ENCODE measurements at regions not wholly inside any gene's neighbourhood (a gene's known extent, or its start where the extent isn't known, plus 50 kb on each side); places are given as distances from the start of the nearest gene placed in this dataset.

DNA sequence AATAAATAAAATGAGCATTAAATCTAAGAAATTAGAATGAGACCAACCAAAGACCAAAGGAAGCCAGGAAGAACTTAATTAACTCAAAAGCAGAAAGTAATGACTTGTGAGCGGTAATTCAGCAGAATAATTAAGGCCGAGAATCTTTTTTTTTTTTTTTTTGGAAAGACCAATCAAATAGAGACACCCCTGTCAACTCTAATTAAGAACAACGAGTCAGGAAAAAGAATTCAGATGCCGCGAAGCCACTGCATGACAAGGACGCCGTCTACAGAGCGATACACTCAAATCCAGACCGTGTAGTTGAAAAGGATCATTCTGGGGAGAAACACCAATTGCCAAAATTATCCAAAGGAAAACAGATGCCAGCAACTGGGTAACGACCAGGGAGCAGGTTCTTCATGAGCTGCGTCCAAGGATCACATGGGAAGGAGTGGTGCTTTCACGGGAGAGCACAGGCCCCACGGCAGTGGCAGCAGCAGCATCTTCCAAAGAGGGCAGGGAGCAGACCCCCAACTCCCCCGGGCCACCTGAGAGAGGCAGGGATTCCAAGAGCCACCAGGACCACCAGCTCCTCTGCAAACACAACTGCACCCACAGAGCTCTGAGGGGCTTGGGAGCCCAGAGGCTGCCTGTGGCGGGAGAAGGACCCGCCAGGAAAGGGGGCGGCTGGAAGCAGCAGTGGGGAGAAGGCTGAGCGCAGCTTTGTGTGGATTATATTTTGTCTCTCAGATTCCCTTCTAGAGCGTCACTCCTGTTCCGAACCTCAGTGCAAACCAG is 469.8 kb downstream of the BRD1 start:
- DNase-seq (ENCODE audit: insufficient read length, low spot score) (no peak), FAIRE-seq (no peak)
- TF ChIP-seq, protein P1, sequence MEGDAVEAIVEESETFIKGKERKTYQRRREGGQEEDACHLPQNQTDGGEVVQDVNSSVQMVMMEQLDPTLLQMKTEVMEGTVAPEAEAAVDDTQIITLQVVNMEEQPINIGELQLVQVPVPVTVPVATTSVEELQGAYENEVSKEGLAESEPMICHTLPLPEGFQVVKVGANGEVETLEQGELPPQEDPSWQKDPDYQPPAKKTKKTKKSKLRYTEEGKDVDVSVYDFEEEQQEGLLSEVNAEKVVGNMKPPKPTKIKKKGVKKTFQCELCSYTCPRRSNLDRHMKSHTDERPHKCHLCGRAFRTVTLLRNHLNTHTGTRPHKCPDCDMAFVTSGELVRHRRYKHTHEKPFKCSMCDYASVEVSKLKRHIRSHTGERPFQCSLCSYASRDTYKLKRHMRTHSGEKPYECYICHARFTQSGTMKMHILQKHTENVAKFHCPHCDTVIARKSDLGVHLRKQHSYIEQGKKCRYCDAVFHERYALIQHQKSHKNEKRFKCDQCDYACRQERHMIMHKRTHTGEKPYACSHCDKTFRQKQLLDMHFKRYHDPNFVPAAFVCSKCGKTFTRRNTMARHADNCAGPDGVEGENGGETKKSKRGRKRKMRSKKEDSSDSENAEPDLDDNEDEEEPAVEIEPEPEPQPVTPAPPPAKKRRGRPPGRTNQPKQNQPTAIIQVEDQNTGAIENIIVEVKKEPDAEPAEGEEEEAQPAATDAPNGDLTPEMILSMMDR (IDR thresholded peaks at IDR 0.05; ENCODE audit: insufficient read depth, missing control alignments), result no peak

DNA sequence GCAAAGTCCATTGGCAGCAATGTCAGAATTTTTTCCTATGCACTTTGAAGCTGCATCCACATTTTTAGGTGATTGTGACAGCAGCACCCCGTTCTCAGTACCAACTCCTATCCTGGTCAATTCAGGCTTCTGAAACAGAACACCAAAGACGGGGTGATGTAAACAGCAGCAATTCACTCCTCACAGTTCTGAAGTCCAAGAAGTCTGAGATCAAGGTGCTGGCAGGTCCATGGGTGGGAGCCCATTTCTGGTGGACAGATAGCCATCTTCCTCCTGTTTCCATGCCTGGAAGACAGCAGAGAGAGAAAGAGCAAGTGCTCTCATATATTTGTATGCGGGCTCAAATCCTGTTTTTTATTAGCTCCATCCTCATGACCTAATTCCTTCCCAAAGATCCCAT is 471.2 kb downstream of the BRD1 start:
- no peak for FAIRE-seq
- no peak for DNase-seq (ENCODE audit: insufficient read length, low spot score)
- TF ChIP-seq, protein P1 (IDR thresholded peaks at IDR 0.05; ENCODE audit: insufficient read depth, missing control alignments), result no peak

DNA sequence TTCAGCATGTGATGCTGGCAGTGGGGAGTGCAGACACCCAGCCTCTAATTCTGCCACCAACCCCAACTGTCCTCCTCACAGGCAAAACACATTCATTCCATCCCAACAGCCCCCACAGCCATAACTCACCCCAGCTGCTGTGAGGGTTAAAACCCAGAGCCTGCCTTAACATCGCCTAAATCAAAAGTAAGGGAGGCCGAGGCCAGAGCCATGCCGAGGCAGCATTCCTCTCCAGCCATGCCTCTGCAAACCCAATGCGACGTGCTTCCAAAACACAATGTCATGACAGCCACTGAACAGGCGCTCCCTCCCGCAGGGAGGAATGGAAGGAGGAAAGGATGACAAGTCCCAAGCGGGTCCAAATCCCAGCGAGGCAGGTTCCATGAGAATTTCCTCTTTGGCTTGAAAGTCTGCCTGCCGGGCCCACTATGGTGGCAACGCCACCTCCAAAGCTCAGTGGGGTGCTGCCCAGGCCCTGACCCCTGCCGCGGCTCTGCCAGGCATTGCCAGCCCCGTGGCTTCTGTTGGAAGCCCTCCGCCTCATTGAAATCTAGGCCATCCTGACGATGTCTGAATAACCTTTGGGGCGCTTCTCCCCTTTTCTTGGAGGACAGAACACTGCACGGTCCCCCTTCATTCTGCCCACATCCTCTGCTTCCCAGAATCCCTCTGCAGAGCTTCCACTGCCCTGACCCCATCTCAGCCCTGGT is 472.3 kb downstream of the BRD1 start:
- TF ChIP-seq, protein P1 (IDR thresholded peaks at IDR 0.05; ENCODE audit: insufficient read depth, missing control alignments), result no peak
- FAIRE-seq (no peak), DNase-seq (ENCODE audit: insufficient read length, low spot score) (no peak)

DNA sequence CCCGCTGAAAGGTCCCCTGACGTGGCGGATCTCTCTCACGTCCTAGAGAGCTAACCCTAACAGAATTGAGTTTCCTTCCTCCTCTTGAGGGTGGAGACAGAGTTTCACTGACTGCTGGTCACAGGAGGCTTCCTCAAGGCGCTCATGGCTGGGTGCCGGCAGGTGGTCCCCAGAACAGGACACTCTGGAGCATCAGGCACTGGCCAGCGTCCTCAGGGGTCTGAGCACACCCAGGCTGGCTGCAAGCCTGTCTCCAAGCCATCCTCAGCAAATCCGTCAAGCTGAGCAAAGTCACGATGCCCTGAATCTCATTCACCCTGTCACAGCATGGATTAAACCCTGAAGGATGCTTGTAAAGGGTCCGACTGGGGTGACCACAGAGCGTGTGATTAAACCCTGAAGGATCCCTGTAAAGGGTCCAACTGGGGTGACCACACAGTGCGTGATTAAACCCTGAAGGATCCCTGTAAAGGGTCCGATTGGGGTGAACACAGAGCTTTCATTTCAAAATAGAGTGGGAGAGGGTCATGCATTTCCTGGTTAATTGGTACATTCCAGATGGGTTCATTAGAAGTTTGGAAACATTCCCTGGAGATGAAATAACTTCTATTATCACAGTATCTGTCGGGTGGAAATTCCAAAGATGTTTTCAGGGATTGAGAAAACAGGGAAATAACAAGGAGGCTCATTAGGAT is 473.0 kb downstream of the BRD1 start:
- DNase-seq (ENCODE audit: insufficient read length, low spot score), result no peak
- TF ChIP-seq, protein P1 (IDR thresholded peaks at IDR 0.05; ENCODE audit: insufficient read depth, missing control alignments), result no peak
- FAIRE-seq, result no peak

DNA sequence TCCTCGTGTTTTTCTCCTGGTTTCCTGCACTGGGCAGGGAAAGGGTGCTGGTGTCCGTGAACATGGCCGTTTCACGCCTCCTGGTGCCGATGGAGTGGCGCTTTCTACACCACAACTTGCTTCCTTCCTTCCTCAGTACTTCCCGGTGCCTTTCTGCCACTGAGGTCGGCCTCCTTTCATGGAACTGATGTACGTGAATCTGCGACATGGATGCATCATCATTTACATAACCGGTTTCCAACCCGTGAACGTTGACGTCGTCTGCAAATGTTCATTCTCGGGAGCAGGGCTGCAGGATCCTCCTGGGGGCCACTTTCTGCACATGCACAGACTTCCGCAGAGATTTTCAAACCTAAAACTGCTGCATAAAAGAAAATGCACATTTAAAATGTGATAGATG is 474.4 kb downstream of the BRD1 start:
- DNase-seq (ENCODE audit: insufficient read length, low spot score) (no peak), FAIRE-seq (no peak)
- TF ChIP-seq, protein P1 (IDR thresholded peaks at IDR 0.05; ENCODE audit: insufficient read depth, missing control alignments), result no peak

DNA sequence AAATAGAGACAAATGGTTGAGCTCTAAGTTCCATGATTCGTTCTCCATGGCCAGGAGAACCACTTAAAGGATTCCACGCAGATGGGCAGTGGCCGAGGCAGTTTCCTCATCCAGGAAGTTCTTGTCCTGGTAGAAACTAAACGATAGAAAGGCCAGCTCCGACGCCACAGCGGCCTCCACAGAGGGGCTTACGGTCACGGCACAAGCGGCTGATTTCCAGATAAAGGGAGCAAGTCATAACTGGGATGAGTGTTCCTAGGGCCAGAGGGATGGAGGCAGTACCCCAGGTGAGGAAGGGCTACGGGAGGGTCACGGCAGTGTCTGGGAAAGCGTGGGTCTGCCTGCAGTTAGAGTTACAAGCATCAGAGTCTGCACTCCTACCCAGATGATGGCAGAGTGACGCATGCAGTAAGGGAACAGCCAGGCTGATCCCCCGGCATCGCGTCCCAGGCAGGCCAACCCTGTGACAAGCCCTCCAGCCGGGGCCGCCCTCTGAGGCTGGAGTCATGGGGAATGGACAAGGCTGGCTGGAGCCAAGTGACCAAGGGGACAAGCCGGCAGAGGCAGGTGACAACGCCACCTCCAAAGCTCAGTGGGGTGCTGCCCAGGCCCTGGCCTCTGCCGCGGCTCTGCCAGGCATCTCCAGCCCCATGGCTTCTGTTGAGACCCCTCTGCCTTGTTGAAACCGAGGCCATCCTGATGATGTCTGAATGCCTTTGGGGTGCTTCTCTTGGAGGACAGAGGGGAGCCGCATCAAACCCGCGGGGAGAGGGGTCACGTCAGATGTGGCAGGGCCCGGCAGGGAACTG is 475.1 kb downstream of the BRD1 start:
- DNase-seq (ENCODE audit: insufficient read length, low spot score) (no peak), FAIRE-seq (no peak)
- TF ChIP-seq, protein P1 (IDR thresholded peaks at IDR 0.05; ENCODE audit: insufficient read depth, missing control alignments), result no peak

Data from D721Med (cell line).